ENCODE measurements at regions not wholly inside any gene's neighbourhood (a gene's known extent, or its start where the extent isn't known, plus 50 kb on each side); places are given as distances from the start of the nearest gene placed in this dataset.
"Not testable (repeated sequence)": the region's sequence is repeated elsewhere in the genome, so short reads cannot be mapped to it uniquely, and the experiment has no call there.

GRCh38 chr4:103842637-103843239 lies 123.0 kb upstream of the TACR3 start:
- no peak for DNase-seq

- DNase-seq: no peak
Measured at GRCh38 chr4:103842076-103842475, 122.3 kb upstream of the TACR3 start.

DNA sequence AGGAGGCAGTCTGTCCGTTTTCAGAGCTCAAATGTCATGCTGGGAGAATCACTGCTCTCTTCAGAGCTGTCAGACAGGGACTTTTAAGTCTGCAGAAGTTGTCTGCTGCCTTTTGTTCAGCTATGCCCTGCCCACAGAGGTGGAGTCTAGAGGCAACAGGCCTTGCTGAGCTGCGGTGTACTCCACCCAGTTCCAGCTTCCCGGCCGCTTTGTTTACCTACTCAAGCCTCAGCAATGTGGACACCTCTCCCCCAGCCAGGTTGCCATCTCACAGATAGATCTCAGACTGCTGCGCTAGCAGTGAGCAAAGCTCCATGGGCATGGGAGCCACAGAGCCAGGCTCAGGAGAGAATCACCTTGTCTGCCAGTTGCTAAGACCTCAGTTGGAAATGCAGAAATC lies 90.5 kb upstream of the TACR3 start:
- not testable (repeated sequence) for DNase-seq

DNA sequence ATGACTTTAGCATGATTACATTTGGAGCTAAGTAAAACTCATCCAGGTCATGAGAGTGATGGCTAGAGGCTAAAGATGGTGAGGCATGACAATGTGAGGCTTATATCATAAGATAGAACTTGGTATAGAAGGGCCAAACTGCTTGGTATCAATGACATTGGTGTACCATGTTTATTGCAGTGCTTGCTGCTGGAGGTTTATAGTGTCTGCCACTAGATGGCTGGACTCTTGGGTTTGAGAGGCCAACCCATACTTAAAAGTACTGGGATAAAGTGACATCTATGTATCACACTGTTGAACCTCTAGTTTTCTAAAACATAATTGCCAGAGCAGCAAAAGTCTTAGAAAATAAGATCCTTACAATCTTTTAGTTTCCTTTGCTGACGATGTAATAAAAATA lies 83.0 kb upstream of the TACR3 start:
- DNase-seq: peak; percentile 0

DNA sequence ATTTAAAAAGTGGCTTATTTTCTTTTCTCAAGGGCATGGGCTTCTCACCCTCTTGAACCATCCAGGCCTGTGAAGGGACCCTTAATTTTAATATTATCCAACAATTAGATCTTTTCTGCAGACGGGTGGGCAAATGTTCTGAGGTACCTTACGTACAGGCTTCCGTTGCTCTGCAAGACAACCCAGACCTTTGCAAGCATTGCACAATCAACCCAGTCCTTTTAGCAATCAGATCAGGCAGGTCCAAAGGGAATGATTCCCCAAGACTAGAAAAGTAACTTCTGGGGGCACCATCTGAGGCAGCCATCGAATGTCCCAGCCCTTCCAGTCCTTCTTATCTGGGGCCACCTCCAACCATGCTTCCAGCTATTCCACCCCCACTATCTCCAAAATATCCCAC lies 67.3 kb upstream of the TACR3 start:
- no peak for DNase-seq

- no peak for DNase-seq
Measured at GRCh38 chr4:103786593-103786992, 66.8 kb upstream of the TACR3 start.

DNA sequence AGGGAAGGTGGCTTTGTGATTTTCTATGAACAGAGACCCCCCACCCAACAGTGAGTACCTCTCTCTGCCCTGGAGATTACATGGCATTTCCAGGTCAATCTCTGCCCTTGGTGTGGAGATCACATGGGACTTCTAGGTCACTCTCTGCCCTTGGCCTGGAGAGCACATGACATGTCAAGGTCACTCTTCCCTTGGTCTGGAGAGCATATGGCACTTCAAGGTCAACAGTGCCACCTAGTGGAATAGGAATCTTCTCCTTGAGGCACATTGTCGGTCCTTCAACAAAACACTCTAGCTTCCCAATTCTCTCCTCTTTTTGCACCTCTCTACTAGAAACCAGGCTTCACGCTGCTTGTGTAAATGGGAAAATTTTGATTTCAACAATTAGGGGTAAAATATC lies 66.2 kb upstream of the TACR3 start:
- peak; percentile 30 for DNase-seq

GRCh38 chr4:103778221-103778620 lies 58.4 kb upstream of the TACR3 start:
- no peak for DNase-seq

- DNase-seq: no peak
Measured at GRCh38 chr4:103774326-103774825, 54.6 kb upstream of the TACR3 start.

DNA sequence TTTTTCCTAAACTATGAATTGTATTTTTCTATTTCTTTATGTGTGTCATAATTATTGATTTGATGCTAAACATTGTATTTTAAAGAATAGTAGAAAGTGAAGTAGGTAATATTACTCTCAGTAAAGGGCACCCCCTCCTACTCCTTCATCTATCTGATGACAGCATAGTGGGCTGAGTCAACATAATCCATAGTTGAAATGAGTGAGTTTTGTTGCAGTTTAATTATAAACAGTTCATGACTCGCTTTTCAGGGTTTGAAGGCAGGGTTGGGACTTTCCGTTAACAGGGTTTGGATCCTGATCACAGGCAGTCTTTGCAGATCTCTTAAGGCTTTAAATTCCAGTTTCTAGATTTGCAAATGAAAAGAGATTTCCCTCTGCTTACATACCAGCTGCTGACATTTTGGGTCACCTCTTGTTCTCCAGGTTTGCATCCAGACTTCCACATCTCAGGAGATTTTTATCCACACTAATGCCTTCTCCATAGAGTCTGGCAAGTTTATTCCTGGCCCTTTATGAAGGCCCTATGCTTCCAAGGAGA lies 54.0 kb upstream of the TACR3 start:
- DNase-seq: peak; percentile 12

Data from fibroblast of upper back skin (primary cell).